ENCODE measurements at regions not wholly inside any gene's neighbourhood (a gene's known extent, or its start where the extent isn't known, plus 50 kb on each side); places are given as distances from the start of the nearest gene placed in this dataset.

- Histone ChIP-seq H2AFZ (peak overlapping the region; percentile 28; the same call in 1 of the 2 replicates), H3K4me2 (no peak overlapping the region), H3K9me2 (ENCODE audit: insufficient read depth) (no peaks in the 10 kb centered on the region), H3K27ac (ENCODE audit: low read depth) (no peak overlapping the region), H3F3A (replicated peaks; ENCODE audit: low read depth) (no peaks in the 10 kb centered on the region), H4K20me1 (replicated peaks; ENCODE audit: insufficient read depth) (no peaks in the 10 kb centered on the region), H3K27me3 (ENCODE audit: insufficient read depth) (no peaks in the 10 kb centered on the region), H3K79me2 (replicated peaks; ENCODE audit: insufficient read depth) (no peaks in the 10 kb centered on the region), H3K4me1 (ENCODE audit: insufficient read depth) (no peaks in the 10 kb centered on the region), H3K4me3 (no peak overlapping the region), H3K36me3 (ENCODE audit: insufficient read depth) (no peaks in the 10 kb centered on the region)
- H3K27ac Mint-ChIP-seq: no peak overlapping the region
- no peak overlapping the region for H3K4me3 Mint-ChIP-seq
- H3K4me1 Mint-ChIP-seq: peaks cover 13% of the 10 kb centered on the region
- peaks cover 4% of the 10 kb centered on the region for H3K27me3 Mint-ChIP-seq (ENCODE audit: insufficient read depth, low read depth, poor library complexity)
- no peak for DNase-seq (ENCODE audit: low spot score)
- H3K36me3 Mint-ChIP-seq (ENCODE audit: low read depth): no peaks in the 10 kb centered on the region
- ATAC-seq: no peak
- no peak for TF ChIP-seq CREB1 (CRISPR knock-in tag; IDR thresholded peaks at IDR 0.05; ENCODE audit: low read depth)
- no peak for TF ChIP-seq ZNF331 (CRISPR knock-in tag; IDR thresholded peaks at IDR 0.05; ENCODE audit: low read depth)
- TF ChIP-seq NANOG (IDR thresholded peaks at IDR 0.05; ENCODE audit: borderline replicate concordance): no peak
- TF ChIP-seq EZH2phosphoT487 (IDR thresholded peaks at IDR 0.05; ENCODE audit: unreplicated experiment): no peak
- no peak for TF ChIP-seq ETS1 (IDR thresholded peaks at IDR 0.05)
- TF ChIP-seq POLR2AphosphoS5 (IDR thresholded peaks at IDR 0.05; ENCODE audit: low read depth): no peak
- no peak for TF ChIP-seq CTCF (conservative IDR thresholded peaks at IDR 0.05; ENCODE audit: low read depth in 2 of 2)
- TF ChIP-seq EZH2 (IDR thresholded peaks at IDR 0.05; ENCODE audit: low read depth, unreplicated experiment): no peak
- no peak for TF ChIP-seq STAT1 (IDR thresholded peaks at IDR 0.05; ENCODE audit: unreplicated experiment)
- no peak for TF ChIP-seq REST (IDR thresholded peaks at IDR 0.05; ENCODE audit: unreplicated experiment)
- TF ChIP-seq JUNB (IDR thresholded peaks at IDR 0.05; ENCODE audit: unreplicated experiment): no peak
- no peaks in the 10 kb centered on the region for H3K9me3 Mint-ChIP-seq
Measured at GRCh38 chrX:9278475-9279233, 186.2 kb upstream of the TBL1X start.

All from GM23338 (cell line).